HepG2 (cell line): ENCODE measurements at regions not wholly inside any gene's neighbourhood (a gene's known extent, or its start where the extent isn't known, plus 50 kb on each side); places are given as distances from the start of the nearest gene placed in this dataset.

Source experiments
- ATAC-seq: fragments of 200-7000 bp; cut with Tn5 transposase; 3 replicates; pipeline ENCODE4 v1.9.1; 2020; ENCODE audit warnings: mild to moderate bottlenecking, moderate library complexity
- BruUV-seq: library from RNA; stranded (reverse); fragments of 400-500 nt; replicated peaks from 2 replicates; lab custom pipeline; 2021; lab: Mats Ljungman, UMichigan
- CTCF ChIA-PET: fragments of 300-600 bp; formaldehyde crosslinking; extraction: SDS; loops from one replicate; lab custom pipeline; 2021; ENCODE audit warnings: low total read pairs, inconsistent platforms, low intra/inter-chr PET ratio; lab: Yijun Ruan, JAX
- POLR2A ChIA-PET: fragments of 350-600 bp; sonication (Branson Sonifier 250); formaldehyde crosslinking; loops from one replicate; lab custom pipeline; 2020; ENCODE audit warnings: antibody characterized with exemption, inconsistent platforms; lab: Yijun Ruan, JAX
- DNase-seq: peaks from one replicate; pipeline ENCODE4 v3.0.0-alpha.2; 2015; ENCODE audit warnings: low spot score
- FAIRE-seq: peaks from 3 replicates; lab custom pipeline; 2011; peaks lifted over from hg19 to GRCh38; lab: Jason Lieb, UNC
- H2AFZ ChIP-seq: one replicate; pipeline ENCODE4 v1.6.1; 2011; ENCODE audit warnings: low read length, inconsistent platforms
- H3K27ac ChIP-seq: fragments of 300-600 bp; 3 replicates; pipeline ENCODE4 v1.8.0; 2011; ENCODE audit warnings: mixed run types, mild to moderate bottlenecking, mixed read lengths, low read length, inconsistent platforms; ENCODE audit not compliant: insufficient read depth; ENCODE audit errors: extremely low read length
- H3K27me3 ChIP-seq, 2 experiments: fragments of 200-600 bp in 1 of 2; 2 replicates in 1 of 2; 3 replicates in 1 of 2; pipeline versions ENCODE4 v1.6.0 to v1.8.0; 2011; ENCODE audit warnings: low read length in 2 of 2, mild to moderate bottlenecking in 2 of 2, moderate library complexity in 2 of 2, inconsistent platforms in 1 of 2; ENCODE audit not compliant: insufficient read depth in 2 of 2, control insufficient read depth in 1 of 2
- H3K36me3 ChIP-seq, 2 experiments: fragments of 200-600 bp in 1 of 2; replicated peaks in 1 of 2; 2 replicates in 1 of 2; 3 replicates in 1 of 2; pipeline versions ENCODE4 v1.5.1 to v1.8.0; 2011; ENCODE audit warnings: low read length in 2 of 2, inconsistent platforms in 1 of 2; ENCODE audit not compliant: insufficient read depth in 2 of 2, control insufficient read depth in 1 of 2
- H3K4me1 ChIP-seq: 2 replicates; pipeline ENCODE4 v1.5.1; 2012; ENCODE audit warnings: low read length, inconsistent platforms; ENCODE audit not compliant: insufficient read depth
- H3K4me2 ChIP-seq: 2 replicates; pipeline ENCODE4 v1.6.0; 2011; ENCODE audit warnings: low read depth, low read length, inconsistent platforms
- H3K4me3 ChIP-seq, 3 experiments: fragments of 200-600 bp in 1 of 3; sonication (generic), shearing (Covaris generic) in 1 of 3; replicated peaks in 1 of 3; 2 replicates each; pipeline ENCODE4 v1.5.1; 2011 to 2016; ENCODE audit warnings: low read length in 3 of 3, inconsistent platforms in 2 of 3, low read depth in 2 of 3, mild to moderate bottlenecking in 2 of 3, control low read depth in 1 of 3, mixed read lengths in 1 of 3; ENCODE audit not compliant: insufficient read depth in 1 of 3
- H3K79me2 ChIP-seq: one replicate; pipeline ENCODE4 v1.6.1; 2011; ENCODE audit warnings: low read length, inconsistent platforms; ENCODE audit not compliant: insufficient read depth
- H3K9ac ChIP-seq: 2 replicates; pipeline ENCODE4 v1.6.0; 2011; ENCODE audit warnings: mild to moderate bottlenecking, low read depth, low read length, inconsistent platforms; ENCODE audit not compliant: insufficient read depth
- H3K9me3 ChIP-seq: 2 replicates; pipeline ENCODE4 v1.5.1; 2012; ENCODE audit warnings: mild to moderate bottlenecking, low read length
- H4K20me1 ChIP-seq: 2 replicates; pipeline ENCODE4 v1.6.0; 2011; ENCODE audit warnings: inconsistent platforms, mild to moderate bottlenecking, low read length, moderate library complexity; ENCODE audit not compliant: insufficient read depth
- DMAP1 ChIP-seq: IDR thresholded peaks from 2 replicates; pipeline ENCODE4 v1.6.1; 2016
- DPF2 ChIP-seq: sonication (generic); formaldehyde crosslinking; IDR thresholded peaks from 2 replicates; pipeline ENCODE4 v1.4.0; 2020; ENCODE audit warnings: mild to moderate bottlenecking, low read depth, missing genetic modification reagents, borderline replicate concordance
- SALL2 ChIP-seq: sonication (generic); formaldehyde crosslinking; IDR thresholded peaks from 2 replicates; pipeline ENCODE4 v1.8.1; 2023; ENCODE audit warnings: mild to moderate bottlenecking, missing genetic modification reagents, inconsistent platforms
- SIX1 ChIP-seq: sonication (generic); formaldehyde crosslinking; IDR thresholded peaks from 2 replicates; pipeline ENCODE4 v1.4.0; 2020; ENCODE audit warnings: missing genetic modification reagents, borderline replicate concordance
- ZNF550 ChIP-seq: sonication (generic); formaldehyde crosslinking; IDR thresholded peaks from 2 replicates; pipeline ENCODE4 v1.4.0; 2020; ENCODE audit warnings: mild to moderate bottlenecking, missing genetic modification reagents, borderline replicate concordance
- ZNF687 ChIP-seq: sonication (generic); formaldehyde crosslinking; IDR thresholded peaks from 2 replicates; pipeline ENCODE4 v1.5.1; 2020; ENCODE audit warnings: mild to moderate bottlenecking, missing genetic modification reagents, moderate library complexity
- ZNF839 ChIP-seq: sonication (generic); formaldehyde crosslinking; IDR thresholded peaks from 2 replicates; pipeline ENCODE4 v1.4.0; 2020; ENCODE audit warnings: missing genetic modification reagents, mild to moderate bottlenecking, borderline replicate concordance
- ZUFSP ChIP-seq: sonication (generic); formaldehyde crosslinking; IDR thresholded peaks from 2 replicates; pipeline ENCODE4 v1.9.0; 2021; ENCODE audit warnings: missing genetic modification reagents, mild to moderate bottlenecking, borderline replicate concordance
- WGBS: methylation state at CpG from one replicate; pipeline ENCODE4 v1.1.6; 2017; ENCODE audit warnings: low lambda C conversion rate; 5-methylcytosine and 5-hydroxymethylcytosine counted together
- in situ Hi-C: cut with HindIII; loops from 2 replicates; pipeline ENCODE4 v1.10.0; 2017; ENCODE audit warnings: low pct_unique_long_range_greater_than_20kb; ENCODE audit not compliant: extremely low pct_ligation_motif_present
- intact Hi-C: fragments of 100-400 bp; cut with micrococcal nuclease; formaldehyde crosslinking; loops from one replicate; pipeline ENCODE4 v1.10.0; 2022; ENCODE audit not compliant: unreplicated experiment
- TF ChIP-seq, protein P1 (sequence below): sonication (generic); formaldehyde crosslinking; IDR thresholded peaks from 2 replicates; pipeline ENCODE4 v1.4.0; 2020; ENCODE audit warnings: missing genetic modification reagents

- TF ChIP-seq ZUFSP (CRISPR knock-in tag) (no peak), DMAP1 (CRISPR knock-in tag) (no peak), ZNF839 (CRISPR knock-in tag) (no peak), SIX1 (CRISPR knock-in tag) (no peak), SALL2 (CRISPR knock-in tag) (no peak)
- TF ChIP-seq, protein P1, sequence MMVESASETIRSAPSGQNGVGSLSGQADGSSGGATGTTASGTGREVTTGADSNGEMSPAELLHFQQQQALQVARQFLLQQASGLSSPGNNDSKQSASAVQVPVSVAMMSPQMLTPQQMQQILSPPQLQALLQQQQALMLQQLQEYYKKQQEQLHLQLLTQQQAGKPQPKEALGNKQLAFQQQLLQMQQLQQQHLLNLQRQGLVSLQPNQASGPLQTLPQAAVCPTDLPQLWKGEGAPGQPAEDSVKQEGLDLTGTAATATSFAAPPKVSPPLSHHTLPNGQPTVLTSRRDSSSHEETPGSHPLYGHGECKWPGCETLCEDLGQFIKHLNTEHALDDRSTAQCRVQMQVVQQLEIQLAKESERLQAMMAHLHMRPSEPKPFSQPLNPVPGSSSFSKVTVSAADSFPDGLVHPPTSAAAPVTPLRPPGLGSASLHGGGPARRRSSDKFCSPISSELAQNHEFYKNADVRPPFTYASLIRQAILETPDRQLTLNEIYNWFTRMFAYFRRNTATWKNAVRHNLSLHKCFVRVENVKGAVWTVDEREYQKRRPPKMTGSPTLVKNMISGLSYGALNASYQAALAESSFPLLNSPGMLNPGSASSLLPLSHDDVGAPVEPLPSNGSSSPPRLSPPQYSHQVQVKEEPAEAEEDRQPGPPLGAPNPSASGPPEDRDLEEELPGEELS (CRISPR knock-in tag), result no peak
These were observed 573.8 kb downstream of the LIG4 start (continued) for GRCh38 chr13:107641574-107641973.

- Histone ChIP-seq H4K20me1 (no peaks in the 10 kb centered on the region), H2AFZ (no peak overlapping the region), H3K9me3 (no peaks in the 10 kb centered on the region), H3K27me3 (no peaks in the 10 kb centered on the region), H3K4me1 (no peaks in the 10 kb centered on the region), H3K27ac (no peak overlapping the region), H3K36me3 (no peaks in the 10 kb centered on the region), H3K9ac (no peak overlapping the region), H3K4me2 (no peak overlapping the region), H3K4me3 (no peak overlapping the region), H3K79me2 (no peaks in the 10 kb centered on the region)
- WGBS, result 0% methylated on average over 3 of the region's 3 CpGs
- no peak for DNase-seq
- TF ChIP-seq ZNF550 (CRISPR knock-in tag) (no peak), ZNF687 (no peak), DPF2 (CRISPR knock-in tag) (no peak)
- CTCF ChIA-PET, result no interaction called here
- POLR2A ChIA-PET, result no interaction called here
- intact Hi-C loops (no loop called here), in situ Hi-C loops (no loop called here)
- BruUV-seq, result no TSS peak
- no peak for FAIRE-seq
- no peak for ATAC-seq
These were observed 589.7 kb downstream of the LIG4 start for GRCh38 chr13:107625648-107626047.
